Mesenchymal stem cell (in vitro differentiated cells and primary cell): ENCODE measurements at regions not wholly inside any gene's neighbourhood (a gene's known extent, or its start where the extent isn't known, plus 50 kb on each side); places are given as distances from the start of the nearest gene placed in this dataset.

Source experiments
- DNase-seq: peaks from one replicate; pipeline ENCODE4 v3.0.0-alpha.2; 2013
- H2AFZ ChIP-seq: one replicate; pipeline ENCODE4 v1.6.1; 2013; ENCODE audit warnings: low read depth, mild to moderate bottlenecking, control low read depth, inconsistent platforms, low read length, moderate library complexity
- H2AK5ac ChIP-seq: 2 replicates; pipeline ENCODE4 v1.6.1; 2013; ENCODE audit warnings: low read length, moderate library complexity, mild to moderate bottlenecking, inconsistent platforms; ENCODE audit not compliant: severe bottlenecking
- H2BK120ac ChIP-seq: one replicate; pipeline ENCODE4 v1.6.1; 2013; ENCODE audit warnings: low read depth, mild to moderate bottlenecking, inconsistent platforms, low read length, moderate library complexity
- H2BK12ac ChIP-seq, 2 experiments: one replicate each; pipeline ENCODE4 v1.6.1; 2013; ENCODE audit warnings: inconsistent platforms in 2 of 2, low read length in 2 of 2, mild to moderate bottlenecking in 2 of 2, moderate library complexity in 2 of 2, control low read depth in 1 of 2
- H2BK15ac ChIP-seq: one replicate; pipeline ENCODE4 v1.6.1; 2013; ENCODE audit warnings: mild to moderate bottlenecking, low read depth, inconsistent platforms; ENCODE audit not compliant: poor library complexity, severe bottlenecking
- H2BK5ac ChIP-seq: 2 replicates; pipeline ENCODE4 v1.6.1; 2013; ENCODE audit warnings: low read depth, mild to moderate bottlenecking, low read length, control low read depth, inconsistent platforms; ENCODE audit not compliant: poor library complexity, severe bottlenecking
- H3K14ac ChIP-seq, 2 experiments: one replicate each; pipeline ENCODE4 v1.6.1; 2013; ENCODE audit warnings: inconsistent platforms in 2 of 2, low read length in 2 of 2, control low read depth in 1 of 2, mild to moderate bottlenecking in 1 of 2, moderate library complexity in 1 of 2
- H3K18ac ChIP-seq, 2 experiments: one replicate each; pipeline ENCODE4 v1.6.1; 2013; ENCODE audit warnings: inconsistent platforms in 2 of 2, low read length in 2 of 2, control low read depth in 1 of 2, low read depth in 1 of 2, mild to moderate bottlenecking in 1 of 2
- H3K23ac ChIP-seq, 2 experiments: one replicate each; pipeline ENCODE4 v1.6.1; 2013; ENCODE audit warnings: inconsistent platforms in 2 of 2, low read length in 2 of 2, mild to moderate bottlenecking in 2 of 2, moderate library complexity in 2 of 2, control low read depth in 1 of 2
- H3K27ac ChIP-seq: 2 replicates; pipeline ENCODE4 v1.5.1; 2013; ENCODE audit warnings: mild to moderate bottlenecking, moderate library complexity, low read length, control low read depth, inconsistent platforms; ENCODE audit not compliant: poor library complexity, severe bottlenecking
- H3K27me3 ChIP-seq, 2 experiments: 2 replicates each; pipeline versions ENCODE4 v1.6.1 to v1.7.0; 2013; ENCODE audit warnings: low read length in 2 of 2, mild to moderate bottlenecking in 2 of 2, moderate library complexity in 2 of 2, control low read depth in 1 of 2, inconsistent platforms in 1 of 2; ENCODE audit not compliant: control insufficient read depth in 1 of 2, insufficient read depth in 1 of 2
- H3K36me3 ChIP-seq, 2 experiments: 2 replicates each; pipeline versions ENCODE4 v1.6.1 to v1.7.0; 2013; ENCODE audit warnings: low read length in 2 of 2, control low read depth in 1 of 2, inconsistent platforms in 1 of 2, low read depth in 1 of 2, mild to moderate bottlenecking in 1 of 2; ENCODE audit not compliant: insufficient read depth in 2 of 2, control insufficient read depth in 1 of 2
- H3K4ac ChIP-seq, 2 experiments: one replicate each; pipeline ENCODE4 v1.6.1; 2013; ENCODE audit warnings: inconsistent platforms in 2 of 2, low read length in 2 of 2, mild to moderate bottlenecking in 2 of 2, moderate library complexity in 2 of 2, control low read depth in 1 of 2, low read depth in 1 of 2
- H3K4me1 ChIP-seq: 2 replicates; pipeline ENCODE4 v1.6.1; 2013; ENCODE audit warnings: low read depth, low read length, control low read depth; ENCODE audit not compliant: control insufficient read depth, insufficient read depth
- H3K4me2 ChIP-seq: 2 replicates; pipeline ENCODE4 v1.6.1; 2013; ENCODE audit warnings: low read length, mild to moderate bottlenecking, inconsistent platforms; ENCODE audit not compliant: poor library complexity, severe bottlenecking
- H3K4me3 ChIP-seq, 2 experiments: 2 replicates each; pipeline versions ENCODE4 v1.5.1 to v1.7.0; 2013; ENCODE audit warnings: low read length in 2 of 2, mild to moderate bottlenecking in 2 of 2, control low read depth in 1 of 2, low read depth in 1 of 2; ENCODE audit not compliant: insufficient read depth in 1 of 2
- H3K79me1 ChIP-seq: replicated peaks from 2 replicates; pipeline ENCODE4 v1.6.1; 2013; ENCODE audit warnings: mild to moderate bottlenecking, control low read depth, low read length, inconsistent platforms; ENCODE audit not compliant: poor library complexity, severe bottlenecking
- H3K9ac ChIP-seq: 2 replicates; pipeline ENCODE4 v1.7.0; 2013; ENCODE audit warnings: mild to moderate bottlenecking, low read length, moderate library complexity
- H3K9me3 ChIP-seq: 2 replicates; pipeline ENCODE4 v1.7.0; 2013; ENCODE audit warnings: mild to moderate bottlenecking, low read length; ENCODE audit not compliant: control insufficient read depth
- H4K8ac ChIP-seq: one replicate; pipeline ENCODE4 v1.6.1; 2013; ENCODE audit warnings: inconsistent platforms, mild to moderate bottlenecking, low read length, moderate library complexity
- H4K91ac ChIP-seq: one replicate; pipeline ENCODE4 v1.6.1; 2013; ENCODE audit warnings: mild to moderate bottlenecking, low read length, inconsistent platforms
- WGBS: methylation state at CpG from one replicate; pipeline ENCODE4 v1.1.7; 2013; ENCODE audit warnings: mixed read lengths; 5-methylcytosine and 5-hydroxymethylcytosine counted together

- Histone ChIP-seq H3K27me3 (no peaks in the 10 kb centered on the region), H2AK5ac (no peak overlapping the region), H3K27ac (no peak overlapping the region), H3K18ac (no peak overlapping the region), H3K4me2 (no peak overlapping the region), H3K4me1 (no peaks in the 10 kb centered on the region), H4K8ac (no peak overlapping the region), H2BK120ac (no peak overlapping the region), H3K14ac (no peak overlapping the region), H2AFZ (no peak overlapping the region), H4K91ac (no peak overlapping the region), H3K79me1 (no peaks in the 10 kb centered on the region), H2BK12ac (no peak overlapping the region), H3K36me3 (no peaks in the 10 kb centered on the region), H3K9me3 (no peaks in the 10 kb centered on the region), H3K23ac (no peak overlapping the region), H2BK5ac (no peak overlapping the region), H3K9ac (no peak overlapping the region), H3K4ac (no peak overlapping the region), H3K4me3 (no peak overlapping the region), H2BK15ac (no peak overlapping the region)
- DNase-seq = no peak
- WGBS = 100% methylated on average over 2 of the region's 2 CpGs
These were observed 1363.6 kb upstream of the CDH2 start for GRCh38 chr18:29540548-29540947.

DNA sequence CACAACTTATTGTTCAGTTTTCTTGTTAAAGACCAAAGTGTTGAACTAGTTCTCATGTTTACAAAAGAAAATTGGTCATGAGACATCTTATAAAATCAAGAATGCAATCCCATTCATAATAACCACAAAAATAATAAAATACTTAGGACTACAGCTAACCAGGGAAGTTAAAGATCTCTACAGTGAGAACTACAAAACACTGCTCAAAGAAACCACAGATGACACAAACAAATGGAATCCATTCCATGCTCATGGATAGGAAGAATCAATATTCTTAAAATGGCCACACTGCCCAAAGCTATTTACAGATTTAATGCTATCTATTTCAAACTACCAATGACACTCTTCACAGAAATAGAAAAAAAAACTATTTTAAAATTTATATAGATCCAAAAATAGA lies 1354.8 kb upstream of the CDH2 start:
- H3K4me3 ChIP-seq = no peak overlapping the region
- no peak overlapping the region for H3K9ac ChIP-seq
- H3K36me3 ChIP-seq = no peaks in the 10 kb centered on the region
- H2BK120ac ChIP-seq = no peak overlapping the region
- H3K4ac ChIP-seq = no peak overlapping the region
- no peak for DNase-seq
- H3K23ac ChIP-seq = no peak overlapping the region
- no peak overlapping the region for H2AK5ac ChIP-seq
- H2BK15ac ChIP-seq = no peak overlapping the region
- no peaks in the 10 kb centered on the region for H3K4me1 ChIP-seq
- no peak overlapping the region for H2BK5ac ChIP-seq
- H3K18ac ChIP-seq = no peak overlapping the region
- H3K27me3 ChIP-seq = no peaks in the 10 kb centered on the region
- H2AFZ ChIP-seq = no peak overlapping the region
- H3K27ac ChIP-seq = no peak overlapping the region
- H4K8ac ChIP-seq = no peak overlapping the region
- no peak overlapping the region for H2BK12ac ChIP-seq
- H3K4me2 ChIP-seq = no peak overlapping the region
- peaks cover 17% of the 10 kb centered on the region for H3K9me3 ChIP-seq
- no peak overlapping the region for H3K14ac ChIP-seq
- no peaks in the 10 kb centered on the region for H3K79me1 ChIP-seq
- H4K91ac ChIP-seq = no peak overlapping the region

GRCh38 chr18:29523371-29523770 lies 1346.4 kb upstream of the CDH2 start:
- Histone ChIP-seq H3K4me3 (no peak overlapping the region), H4K8ac (no peak overlapping the region), H2AK5ac (no peak overlapping the region), H2BK120ac (no peak overlapping the region), H3K27ac (no peak overlapping the region), H3K27me3 (no peaks in the 10 kb centered on the region), H3K4me2 (no peak overlapping the region), H3K23ac (no peak overlapping the region), H2AFZ (no peak overlapping the region), H3K14ac (no peak overlapping the region), H3K9me3 (no peaks in the 10 kb centered on the region), H2BK15ac (no peak overlapping the region), H2BK12ac (no peak overlapping the region), H3K18ac (no peak overlapping the region), H3K4ac (no peak overlapping the region), H3K4me1 (no peaks in the 10 kb centered on the region), H3K36me3 (no peaks in the 10 kb centered on the region), H2BK5ac (no peak overlapping the region), H4K91ac (no peak overlapping the region), H3K79me1 (no peaks in the 10 kb centered on the region), H3K9ac (no peak overlapping the region)
- 97% methylated on average over 3 of the region's 3 CpGs for WGBS
- no peak for DNase-seq

GRCh38 chr18:29512761-29513160 lies 1335.8 kb upstream of the CDH2 start:
- H3K27me3 ChIP-seq = no peaks in the 10 kb centered on the region
- H3K4me2 ChIP-seq = no peak overlapping the region
- WGBS = 79% methylated on average over 3 of the region's 3 CpGs
- H3K4ac ChIP-seq = no peak overlapping the region
- no peak overlapping the region for H2BK120ac ChIP-seq
- no peak overlapping the region for H2BK5ac ChIP-seq
- no peaks in the 10 kb centered on the region for H3K4me1 ChIP-seq
- peaks cover 6% of the 10 kb centered on the region for H3K9me3 ChIP-seq
- no peak for DNase-seq
- no peak overlapping the region for H4K8ac ChIP-seq
- H2AK5ac ChIP-seq = no peak overlapping the region
- H3K14ac ChIP-seq = no peak overlapping the region
- no peak overlapping the region for H3K27ac ChIP-seq
- no peak overlapping the region for H2BK12ac ChIP-seq
- H3K36me3 ChIP-seq = no peaks in the 10 kb centered on the region
- H2BK15ac ChIP-seq = no peak overlapping the region
- no peak overlapping the region for H3K4me3 ChIP-seq
- no peak overlapping the region for H3K9ac ChIP-seq
- H3K79me1 ChIP-seq = no peaks in the 10 kb centered on the region
- H4K91ac ChIP-seq = no peak overlapping the region
- H3K18ac ChIP-seq = no peak overlapping the region
- H3K23ac ChIP-seq = no peak overlapping the region
- H2AFZ ChIP-seq = no peak overlapping the region
